ENCODE measurements at regions not wholly inside any gene's neighbourhood (a gene's known extent, or its start where the extent isn't known, plus 50 kb on each side); places are given as distances from the start of the nearest gene placed in this dataset.

- no peak overlapping the region for H3K4me3 Mint-ChIP-seq (ENCODE audit: unreplicated experiment)
Observed at GRCh38 chr2:181178130-181178529, 197.7 kb downstream of the UBE2E3 start.

GRCh38 chr2:181178823-181179412, 198.5 kb downstream of the UBE2E3 start:
- H3K4me1 Mint-ChIP-seq (ENCODE audit: low read depth), result peaks cover 14% of the 10 kb centered on the region
- H3K36me3 Mint-ChIP-seq (ENCODE audit: low read depth), result peaks cover 2% of the 10 kb centered on the region
- no peaks in the 10 kb centered on the region for H3K9me3 Mint-ChIP-seq (ENCODE audit: low read depth)
- H3K27ac Mint-ChIP-seq (ENCODE audit: unreplicated experiment), result no peak overlapping the region
- H3K27me3 Mint-ChIP-seq (ENCODE audit: low read depth), result no peaks in the 10 kb centered on the region
- TF ChIP-seq CTCF (IDR thresholded peaks at IDR 0.05), result peak; percentile 60
- H3K4me3 Mint-ChIP-seq (ENCODE audit: unreplicated experiment), result no peak overlapping the region
- no peak for DNase-seq (ENCODE audit: low spot score)

More at GRCh38 chr2:181178130-181178529, 197.7 kb downstream of the UBE2E3 start:
- Mint-ChIP-seq H3K36me3 (ENCODE audit: low read depth) (peaks cover 2% of the 10 kb centered on the region), H3K4me1 (ENCODE audit: low read depth) (peaks cover 14% of the 10 kb centered on the region), H3K27me3 (ENCODE audit: low read depth) (no peaks in the 10 kb centered on the region), H3K27ac (ENCODE audit: unreplicated experiment) (no peak overlapping the region), H3K9me3 (ENCODE audit: low read depth) (no peaks in the 10 kb centered on the region)
- no peak for DNase-seq (ENCODE audit: low spot score)
- no peak for TF ChIP-seq CTCF (IDR thresholded peaks at IDR 0.05)

GRCh38 chr2:181183878-181184542, 203.6 kb downstream of the UBE2E3 start:
- no peaks in the 10 kb centered on the region for H3K9me3 Mint-ChIP-seq (ENCODE audit: low read depth)
- no peak for TF ChIP-seq CTCF (IDR thresholded peaks at IDR 0.05)
- H3K27ac Mint-ChIP-seq (ENCODE audit: unreplicated experiment), result no peak overlapping the region
- H3K4me1 Mint-ChIP-seq (ENCODE audit: low read depth), result no peaks in the 10 kb centered on the region
- H3K27me3 Mint-ChIP-seq (ENCODE audit: low read depth), result no peaks in the 10 kb centered on the region
- peaks cover 2% of the 10 kb centered on the region for H3K36me3 Mint-ChIP-seq (ENCODE audit: low read depth)
- DNase-seq (ENCODE audit: low spot score), result no peak
- H3K4me3 Mint-ChIP-seq (ENCODE audit: unreplicated experiment), result no peak overlapping the region

GRCh38 chr2:181185421-181185820, 205.0 kb downstream of the UBE2E3 start:
- no peaks in the 10 kb centered on the region for H3K4me1 Mint-ChIP-seq (ENCODE audit: low read depth)
- H3K27me3 Mint-ChIP-seq (ENCODE audit: low read depth), result no peaks in the 10 kb centered on the region
- no peak overlapping the region for H3K27ac Mint-ChIP-seq (ENCODE audit: unreplicated experiment)
- H3K4me3 Mint-ChIP-seq (ENCODE audit: unreplicated experiment), result no peak overlapping the region
- no peak for TF ChIP-seq CTCF (IDR thresholded peaks at IDR 0.05)
- no peaks in the 10 kb centered on the region for H3K9me3 Mint-ChIP-seq (ENCODE audit: low read depth)
- no peaks in the 10 kb centered on the region for H3K36me3 Mint-ChIP-seq (ENCODE audit: low read depth)
- DNase-seq (ENCODE audit: low spot score), result no peak

- H3K27me3 Mint-ChIP-seq (ENCODE audit: low read depth), result no peaks in the 10 kb centered on the region
Observed at GRCh38 chr2:181185948-181186347, 205.5 kb downstream of the UBE2E3 start.

More at GRCh38 chr2:181185948-181186347, 205.5 kb downstream of the UBE2E3 start:
- no peak for DNase-seq (ENCODE audit: low spot score)
- no peak overlapping the region for H3K4me3 Mint-ChIP-seq (ENCODE audit: unreplicated experiment)
- no peak for TF ChIP-seq CTCF (IDR thresholded peaks at IDR 0.05)
- H3K36me3 Mint-ChIP-seq (ENCODE audit: low read depth), result no peaks in the 10 kb centered on the region
- H3K9me3 Mint-ChIP-seq (ENCODE audit: low read depth), result no peaks in the 10 kb centered on the region
- no peak overlapping the region for H3K27ac Mint-ChIP-seq (ENCODE audit: unreplicated experiment)
- no peaks in the 10 kb centered on the region for H3K4me1 Mint-ChIP-seq (ENCODE audit: low read depth)

Measured in chondrocyte (in vitro differentiated cells).